SK-N-SH (cell line): ENCODE measurements at regions not wholly inside any gene's neighbourhood (a gene's known extent, or its start where the extent isn't known, plus 50 kb on each side); places are given as distances from the start of the nearest gene placed in this dataset.

Experiments
- FOXJ3 ChIP-seq: sonication (generic); formaldehyde crosslinking; IDR thresholded peaks from 2 replicates; pipeline ENCODE4 v1.5.1; 2020; ENCODE audit warnings: mild to moderate bottlenecking, missing genetic modification reagents
- MXI1 ChIP-seq: IDR thresholded peaks from 2 replicates; pipeline ENCODE4 v1.6.1; 2012; ENCODE audit warnings: mild to moderate bottlenecking, low read depth, low read length, improper control_type of control experiment
- SIN3A ChIP-seq: IDR thresholded peaks from 2 replicates; pipeline ENCODE4 v1.6.1; 2012; ENCODE audit warnings: low read depth, mild to moderate bottlenecking, low read length, moderate library complexity, borderline replicate concordance
- SMC3 ChIP-seq: IDR thresholded peaks from 2 replicates; pipeline ENCODE4 v1.6.1; 2012; ENCODE audit warnings: low read depth, low read length, improper control_type of control experiment
- TCF12 ChIP-seq: IDR thresholded peaks from 2 replicates; pipeline ENCODE4 v1.4.0; 2012
- TF ChIP-seq, protein P1 (sequence below): fragments of 200-600 bp; sonication (generic); IDR thresholded peaks from 2 replicates; pipeline ENCODE4 v1.6.1; 2017; ENCODE audit warnings: antibody characterized with exemption, mild to moderate bottlenecking, moderate library complexity
- TF ChIP-seq, protein P2 (sequence below): IDR thresholded peaks from 2 replicates; pipeline ENCODE4 v1.4.0; 2012; ENCODE audit warnings: low read depth
- TF ChIP-seq, protein P3 (sequence below): IDR thresholded peaks from 2 replicates; pipeline ENCODE4 v1.6.1; 2012; ENCODE audit warnings: mild to moderate bottlenecking, low read depth, low read length, moderate library complexity

DNA sequence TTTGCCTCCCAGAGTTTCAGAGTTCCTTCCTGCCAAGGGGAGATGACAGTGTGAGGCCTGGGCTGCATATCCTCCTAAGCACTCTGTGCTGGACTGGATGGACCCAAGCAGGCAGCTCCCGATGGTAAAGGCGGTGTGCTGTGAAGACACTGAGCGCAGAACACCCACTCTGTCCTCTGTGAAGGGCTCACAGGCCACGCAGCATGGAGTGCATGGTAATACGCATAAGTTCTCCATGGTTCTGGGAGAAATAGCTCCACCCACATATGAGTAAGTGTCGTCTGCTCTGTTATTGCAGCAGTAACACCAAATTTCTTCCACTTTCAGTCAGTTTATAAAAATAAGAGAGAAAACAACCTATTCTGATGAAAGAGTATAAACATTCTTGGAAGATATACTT is 55.8 kb downstream of the TMEM30B start:
- TF ChIP-seq SMC3 (no peak), SIN3A (no peak), MXI1 (no peak), TCF12 (no peak), FOXJ3 (CRISPR knock-in tag) (no peak)
- TF ChIP-seq, protein P1, sequence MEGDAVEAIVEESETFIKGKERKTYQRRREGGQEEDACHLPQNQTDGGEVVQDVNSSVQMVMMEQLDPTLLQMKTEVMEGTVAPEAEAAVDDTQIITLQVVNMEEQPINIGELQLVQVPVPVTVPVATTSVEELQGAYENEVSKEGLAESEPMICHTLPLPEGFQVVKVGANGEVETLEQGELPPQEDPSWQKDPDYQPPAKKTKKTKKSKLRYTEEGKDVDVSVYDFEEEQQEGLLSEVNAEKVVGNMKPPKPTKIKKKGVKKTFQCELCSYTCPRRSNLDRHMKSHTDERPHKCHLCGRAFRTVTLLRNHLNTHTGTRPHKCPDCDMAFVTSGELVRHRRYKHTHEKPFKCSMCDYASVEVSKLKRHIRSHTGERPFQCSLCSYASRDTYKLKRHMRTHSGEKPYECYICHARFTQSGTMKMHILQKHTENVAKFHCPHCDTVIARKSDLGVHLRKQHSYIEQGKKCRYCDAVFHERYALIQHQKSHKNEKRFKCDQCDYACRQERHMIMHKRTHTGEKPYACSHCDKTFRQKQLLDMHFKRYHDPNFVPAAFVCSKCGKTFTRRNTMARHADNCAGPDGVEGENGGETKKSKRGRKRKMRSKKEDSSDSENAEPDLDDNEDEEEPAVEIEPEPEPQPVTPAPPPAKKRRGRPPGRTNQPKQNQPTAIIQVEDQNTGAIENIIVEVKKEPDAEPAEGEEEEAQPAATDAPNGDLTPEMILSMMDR: no peak
- TF ChIP-seq, protein P2, sequence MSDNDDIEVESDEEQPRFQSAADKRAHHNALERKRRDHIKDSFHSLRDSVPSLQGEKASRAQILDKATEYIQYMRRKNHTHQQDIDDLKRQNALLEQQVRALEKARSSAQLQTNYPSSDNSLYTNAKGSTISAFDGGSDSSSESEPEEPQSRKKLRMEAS: no peak
- TF ChIP-seq, protein P3, sequence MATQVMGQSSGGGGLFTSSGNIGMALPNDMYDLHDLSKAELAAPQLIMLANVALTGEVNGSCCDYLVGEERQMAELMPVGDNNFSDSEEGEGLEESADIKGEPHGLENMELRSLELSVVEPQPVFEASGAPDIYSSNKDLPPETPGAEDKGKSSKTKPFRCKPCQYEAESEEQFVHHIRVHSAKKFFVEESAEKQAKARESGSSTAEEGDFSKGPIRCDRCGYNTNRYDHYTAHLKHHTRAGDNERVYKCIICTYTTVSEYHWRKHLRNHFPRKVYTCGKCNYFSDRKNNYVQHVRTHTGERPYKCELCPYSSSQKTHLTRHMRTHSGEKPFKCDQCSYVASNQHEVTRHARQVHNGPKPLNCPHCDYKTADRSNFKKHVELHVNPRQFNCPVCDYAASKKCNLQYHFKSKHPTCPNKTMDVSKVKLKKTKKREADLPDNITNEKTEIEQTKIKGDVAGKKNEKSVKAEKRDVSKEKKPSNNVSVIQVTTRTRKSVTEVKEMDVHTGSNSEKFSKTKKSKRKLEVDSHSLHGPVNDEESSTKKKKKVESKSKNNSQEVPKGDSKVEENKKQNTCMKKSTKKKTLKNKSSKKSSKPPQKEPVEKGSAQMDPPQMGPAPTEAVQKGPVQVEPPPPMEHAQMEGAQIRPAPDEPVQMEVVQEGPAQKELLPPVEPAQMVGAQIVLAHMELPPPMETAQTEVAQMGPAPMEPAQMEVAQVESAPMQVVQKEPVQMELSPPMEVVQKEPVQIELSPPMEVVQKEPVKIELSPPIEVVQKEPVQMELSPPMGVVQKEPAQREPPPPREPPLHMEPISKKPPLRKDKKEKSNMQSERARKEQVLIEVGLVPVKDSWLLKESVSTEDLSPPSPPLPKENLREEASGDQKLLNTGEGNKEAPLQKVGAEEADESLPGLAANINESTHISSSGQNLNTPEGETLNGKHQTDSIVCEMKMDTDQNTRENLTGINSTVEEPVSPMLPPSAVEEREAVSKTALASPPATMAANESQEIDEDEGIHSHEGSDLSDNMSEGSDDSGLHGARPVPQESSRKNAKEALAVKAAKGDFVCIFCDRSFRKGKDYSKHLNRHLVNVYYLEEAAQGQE: no peak
